ENCODE measurements at regions not wholly inside any gene's neighbourhood (a gene's known extent, or its start where the extent isn't known, plus 50 kb on each side); places are given as distances from the start of the nearest gene placed in this dataset.

GRCh38 chr10:75288140-75288711 lies 52.5 kb upstream of the COMTD1 start:
- Mint-ChIP-seq H3K27me3 (ENCODE audit: low read depth) (peaks cover 37% of the 10 kb centered on the region), H3K4me1 (peaks cover 20% of the 10 kb centered on the region), H3K27ac (no peak overlapping the region), H3K36me3 (no peaks in the 10 kb centered on the region), H3K4me3 (no peak overlapping the region), H3K9me3 (peaks cover 15% of the 10 kb centered on the region)
- TF ChIP-seq CTCF (IDR thresholded peaks at IDR 0.05; ENCODE audit: unreplicated experiment), result no peak
- no peak for DNase-seq (ENCODE audit: low spot score in 2 of 2, unreplicated experiment in 2 of 2)

GRCh38 chr10:75287697-75288096 lies 51.9 kb upstream of the COMTD1 start:
- H3K27me3 Mint-ChIP-seq (ENCODE audit: low read depth), result peaks cover 35% of the 10 kb centered on the region

GRCh38 chr10:75286901-75287300 lies 51.1 kb upstream of the COMTD1 start:
- Mint-ChIP-seq H3K36me3 (no peaks in the 10 kb centered on the region), H3K9me3 (peaks cover 15% of the 10 kb centered on the region), H3K27ac (no peak overlapping the region), H3K27me3 (ENCODE audit: low read depth) (peaks cover 33% of the 10 kb centered on the region), H3K4me1 (peaks cover 32% of the 10 kb centered on the region), H3K4me3 (no peak overlapping the region)
- DNase-seq (ENCODE audit: low spot score in 2 of 2, unreplicated experiment in 2 of 2), result no peak
- no peak for TF ChIP-seq CTCF (IDR thresholded peaks at IDR 0.05; ENCODE audit: unreplicated experiment)

More at GRCh38 chr10:75287697-75288096, 51.9 kb upstream of the COMTD1 start:
- Mint-ChIP-seq H3K4me1 (peaks cover 25% of the 10 kb centered on the region), H3K9me3 (peaks cover 15% of the 10 kb centered on the region), H3K36me3 (no peaks in the 10 kb centered on the region), H3K4me3 (no peak overlapping the region), H3K27ac (no peak overlapping the region)
- DNase-seq (ENCODE audit: low spot score in 2 of 2, unreplicated experiment in 2 of 2), result no peak
- TF ChIP-seq CTCF (IDR thresholded peaks at IDR 0.05; ENCODE audit: unreplicated experiment), result no peak

All from mesothelial cell of epicardium (in vitro differentiated cells).